Neural cell (in vitro differentiated cells): ENCODE measurements at regions not wholly inside any gene's neighbourhood (a gene's known extent, or its start where the extent isn't known, plus 50 kb on each side); places are given as distances from the start of the nearest gene placed in this dataset.

ENCODE experiments used
- H2AFZ ChIP-seq: fragments of 200-600, 300-800 bp; sonication (generic), shearing (Covaris generic); 2 replicates; pipeline ENCODE4 v1.6.0; 2014; ENCODE audit warnings: low read depth, mild to moderate bottlenecking, antibody characterized with exemption, low read length, moderate library complexity
- H3F3A ChIP-seq: fragments of 200-600 bp; shearing (Covaris generic); 2 replicates; pipeline ENCODE4 v1.6.1; 2016; ENCODE audit warnings: mild to moderate bottlenecking, moderate library complexity, mixed read lengths, antibody characterized with exemption, low read length; ENCODE audit not compliant: insufficient read depth, poor library complexity, severe bottlenecking
- H3K27ac ChIP-seq: fragments of 200-600, 300-800 bp; sonication (generic), shearing (Covaris generic); 2 replicates; pipeline ENCODE4 v1.5.1; 2014; ENCODE audit warnings: mild to moderate bottlenecking, low read length, moderate library complexity
- H3K27me3 ChIP-seq: fragments of 300-800, 200-600 bp; sonication (generic), shearing (Covaris generic); 2 replicates; pipeline ENCODE4 v1.6.0; 2014; ENCODE audit warnings: mild to moderate bottlenecking, low read depth, low read length, moderate library complexity; ENCODE audit not compliant: insufficient read depth
- H3K36me3 ChIP-seq: fragments of 300-800, 200-600 bp; sonication (generic), shearing (Covaris generic); 2 replicates; pipeline ENCODE4 v1.5.1; 2014; ENCODE audit warnings: mild to moderate bottlenecking, antibody characterized with exemption, low read length, moderate library complexity; ENCODE audit not compliant: insufficient read depth
- H3K4me2 ChIP-seq: fragments of 300-800, 200-600 bp; sonication (generic), shearing (Covaris generic); 2 replicates; pipeline ENCODE4 v1.6.0; 2014; ENCODE audit warnings: mild to moderate bottlenecking, low read length
- H3K4me3 ChIP-seq: fragments of 300-800, 200-600 bp; sonication (generic), shearing (Covaris generic); 2 replicates; pipeline ENCODE4 v1.5.1; 2014; ENCODE audit warnings: mild to moderate bottlenecking, low read length, moderate library complexity
- H3K79me2 ChIP-seq: fragments of 200-600 bp; shearing (Covaris generic); replicated peaks from 2 replicates; pipeline ENCODE4 v1.6.0; 2014; ENCODE audit warnings: mild to moderate bottlenecking, low read length, moderate library complexity; ENCODE audit not compliant: insufficient read depth
- H3K9ac ChIP-seq: fragments of 300-800, 200-600 bp; sonication (generic), shearing (Covaris generic); 2 replicates; pipeline ENCODE4 v1.6.1; 2016; ENCODE audit warnings: mild to moderate bottlenecking, low read length, mixed read lengths
- H3K9me2 ChIP-seq: fragments of 200-600 bp; shearing (Covaris generic); 2 replicates; pipeline ENCODE4 v1.6.1; 2016; ENCODE audit warnings: mild to moderate bottlenecking, low read length, mixed read lengths; ENCODE audit not compliant: insufficient read depth
- H3K9me3 ChIP-seq: fragments of 200-600, 300-800 bp; sonication (generic), shearing (Covaris generic); 2 replicates; pipeline ENCODE4 v1.6.1; 2016; ENCODE audit warnings: mild to moderate bottlenecking, mixed run types, low read length, moderate library complexity, mixed read lengths
- H4K20me1 ChIP-seq: fragments of 200-600 bp; shearing (Covaris generic); 2 replicates; pipeline ENCODE4 v1.6.1; 2016; ENCODE audit warnings: mild to moderate bottlenecking, mixed run types; ENCODE audit not compliant: insufficient read depth
- EP300 ChIP-seq: fragments of 450-650 bp; conservative IDR thresholded peaks from 2 replicates; pipeline ENCODE4 v1.6.1; 2014; ENCODE audit warnings: antibody characterized with exemption, mild to moderate bottlenecking, moderate library complexity; ENCODE audit not compliant: poor library complexity, severe bottlenecking
- EZH2 ChIP-seq: fragments of 200-600, 300-800 bp; shearing (Covaris generic), sonication (generic); IDR thresholded peaks from 2 replicates; pipeline ENCODE4 v1.6.1; 2014; ENCODE audit warnings: antibody characterized with exemption, low read length, borderline replicate concordance, mild to moderate bottlenecking; ENCODE audit not compliant: insufficient read depth, poor library complexity, severe bottlenecking
- MXI1 ChIP-seq: fragments of 450-650 bp; conservative IDR thresholded peaks from 2 replicates; pipeline ENCODE4 v1.6.1; 2014; ENCODE audit warnings: antibody characterized with exemption, mild to moderate bottlenecking; ENCODE audit not compliant: poor library complexity, severe bottlenecking
- POLR2AphosphoS5 ChIP-seq: IDR thresholded peaks from 2 replicates; pipeline ENCODE4 v1.6.1; 2012
- RAD21 ChIP-seq: fragments of 450-650 bp; conservative IDR thresholded peaks from 2 replicates; pipeline ENCODE4 v1.6.1; 2014; ENCODE audit warnings: antibody characterized with exemption, mild to moderate bottlenecking, moderate library complexity
- SMC3 ChIP-seq: fragments of 450-650 bp; conservative IDR thresholded peaks from 2 replicates; pipeline ENCODE4 v1.6.1; 2014; ENCODE audit warnings: antibody characterized with exemption, mild to moderate bottlenecking, moderate library complexity; ENCODE audit not compliant: poor library complexity
- TAF1 ChIP-seq: IDR thresholded peaks from 2 replicates; pipeline ENCODE4 v1.6.1; 2012; ENCODE audit warnings: low read depth
- TF ChIP-seq, protein P1 (sequence below): fragments of 450-650 bp; IDR thresholded peaks from 2 replicates; pipeline ENCODE4 v1.5.1; 2014; ENCODE audit warnings: antibody characterized with exemption, mild to moderate bottlenecking, moderate library complexity; ENCODE audit not compliant: poor library complexity, severe bottlenecking
- TF ChIP-seq, protein P2 (sequence below): IDR thresholded peaks from 2 replicates; pipeline ENCODE4 v1.6.1; 2012; ENCODE audit warnings: borderline replicate concordance

DNA sequence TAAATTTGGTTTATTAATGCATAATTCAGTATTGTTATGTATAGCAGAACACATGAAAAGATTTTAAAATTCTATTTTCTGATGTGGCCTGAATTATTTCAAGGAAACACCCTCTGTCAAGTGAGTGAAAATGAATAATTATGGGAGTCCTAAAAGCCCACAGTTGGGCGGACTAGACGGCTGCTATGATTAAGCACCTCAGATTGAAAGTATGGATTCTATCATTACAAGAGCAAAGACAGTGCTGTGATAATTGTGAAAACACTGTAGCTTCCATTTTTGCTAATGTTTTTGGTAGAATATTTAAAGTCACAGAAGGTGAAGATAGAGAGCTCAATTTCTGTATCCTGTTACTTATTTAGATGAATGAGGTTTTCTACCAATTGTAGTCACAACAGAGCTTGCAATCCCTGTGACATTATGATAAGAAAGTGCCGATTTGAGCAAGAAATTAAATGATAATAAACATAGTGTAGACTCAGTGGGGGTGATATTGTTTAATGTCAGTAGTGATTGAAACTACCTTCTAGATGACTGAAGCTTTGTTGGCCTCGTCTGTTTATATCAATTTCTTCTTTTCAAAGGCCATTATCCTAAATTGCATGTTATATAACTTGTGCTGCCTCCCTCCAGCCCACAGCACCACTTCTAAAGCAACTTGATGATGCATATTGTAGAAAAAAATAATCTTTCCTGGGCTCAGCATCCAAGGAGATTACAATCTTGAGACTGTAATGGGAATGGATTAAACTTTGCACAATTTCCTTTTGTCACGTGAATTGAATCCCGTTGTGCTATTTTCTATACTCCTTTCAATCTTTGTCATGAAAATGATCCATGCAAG, 359.8 kb downstream of the BTG1 start:
- Histone ChIP-seq H3K27me3 (peaks cover 5% of the 10 kb centered on the region), H3K27ac (no peak overlapping the region), H2AFZ (no peak overlapping the region), H3F3A (peaks cover 4% of the 10 kb centered on the region), H3K79me2 (no peaks in the 10 kb centered on the region), H3K9ac (no peak overlapping the region), H4K20me1 (no peaks in the 10 kb centered on the region), H3K4me3 (peak overlapping the region; percentile 9), H3K9me3 (no peaks in the 10 kb centered on the region), H3K36me3 (no peaks in the 10 kb centered on the region), H3K9me2 (no peaks in the 10 kb centered on the region), H3K4me2 (no peak overlapping the region)
- peak; percentile 55 for TF ChIP-seq POLR2AphosphoS5
- TF ChIP-seq, protein P1, sequence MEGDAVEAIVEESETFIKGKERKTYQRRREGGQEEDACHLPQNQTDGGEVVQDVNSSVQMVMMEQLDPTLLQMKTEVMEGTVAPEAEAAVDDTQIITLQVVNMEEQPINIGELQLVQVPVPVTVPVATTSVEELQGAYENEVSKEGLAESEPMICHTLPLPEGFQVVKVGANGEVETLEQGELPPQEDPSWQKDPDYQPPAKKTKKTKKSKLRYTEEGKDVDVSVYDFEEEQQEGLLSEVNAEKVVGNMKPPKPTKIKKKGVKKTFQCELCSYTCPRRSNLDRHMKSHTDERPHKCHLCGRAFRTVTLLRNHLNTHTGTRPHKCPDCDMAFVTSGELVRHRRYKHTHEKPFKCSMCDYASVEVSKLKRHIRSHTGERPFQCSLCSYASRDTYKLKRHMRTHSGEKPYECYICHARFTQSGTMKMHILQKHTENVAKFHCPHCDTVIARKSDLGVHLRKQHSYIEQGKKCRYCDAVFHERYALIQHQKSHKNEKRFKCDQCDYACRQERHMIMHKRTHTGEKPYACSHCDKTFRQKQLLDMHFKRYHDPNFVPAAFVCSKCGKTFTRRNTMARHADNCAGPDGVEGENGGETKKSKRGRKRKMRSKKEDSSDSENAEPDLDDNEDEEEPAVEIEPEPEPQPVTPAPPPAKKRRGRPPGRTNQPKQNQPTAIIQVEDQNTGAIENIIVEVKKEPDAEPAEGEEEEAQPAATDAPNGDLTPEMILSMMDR: no peak
- TF ChIP-seq, protein P2, sequence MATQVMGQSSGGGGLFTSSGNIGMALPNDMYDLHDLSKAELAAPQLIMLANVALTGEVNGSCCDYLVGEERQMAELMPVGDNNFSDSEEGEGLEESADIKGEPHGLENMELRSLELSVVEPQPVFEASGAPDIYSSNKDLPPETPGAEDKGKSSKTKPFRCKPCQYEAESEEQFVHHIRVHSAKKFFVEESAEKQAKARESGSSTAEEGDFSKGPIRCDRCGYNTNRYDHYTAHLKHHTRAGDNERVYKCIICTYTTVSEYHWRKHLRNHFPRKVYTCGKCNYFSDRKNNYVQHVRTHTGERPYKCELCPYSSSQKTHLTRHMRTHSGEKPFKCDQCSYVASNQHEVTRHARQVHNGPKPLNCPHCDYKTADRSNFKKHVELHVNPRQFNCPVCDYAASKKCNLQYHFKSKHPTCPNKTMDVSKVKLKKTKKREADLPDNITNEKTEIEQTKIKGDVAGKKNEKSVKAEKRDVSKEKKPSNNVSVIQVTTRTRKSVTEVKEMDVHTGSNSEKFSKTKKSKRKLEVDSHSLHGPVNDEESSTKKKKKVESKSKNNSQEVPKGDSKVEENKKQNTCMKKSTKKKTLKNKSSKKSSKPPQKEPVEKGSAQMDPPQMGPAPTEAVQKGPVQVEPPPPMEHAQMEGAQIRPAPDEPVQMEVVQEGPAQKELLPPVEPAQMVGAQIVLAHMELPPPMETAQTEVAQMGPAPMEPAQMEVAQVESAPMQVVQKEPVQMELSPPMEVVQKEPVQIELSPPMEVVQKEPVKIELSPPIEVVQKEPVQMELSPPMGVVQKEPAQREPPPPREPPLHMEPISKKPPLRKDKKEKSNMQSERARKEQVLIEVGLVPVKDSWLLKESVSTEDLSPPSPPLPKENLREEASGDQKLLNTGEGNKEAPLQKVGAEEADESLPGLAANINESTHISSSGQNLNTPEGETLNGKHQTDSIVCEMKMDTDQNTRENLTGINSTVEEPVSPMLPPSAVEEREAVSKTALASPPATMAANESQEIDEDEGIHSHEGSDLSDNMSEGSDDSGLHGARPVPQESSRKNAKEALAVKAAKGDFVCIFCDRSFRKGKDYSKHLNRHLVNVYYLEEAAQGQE: peak; percentile 42

DNA sequence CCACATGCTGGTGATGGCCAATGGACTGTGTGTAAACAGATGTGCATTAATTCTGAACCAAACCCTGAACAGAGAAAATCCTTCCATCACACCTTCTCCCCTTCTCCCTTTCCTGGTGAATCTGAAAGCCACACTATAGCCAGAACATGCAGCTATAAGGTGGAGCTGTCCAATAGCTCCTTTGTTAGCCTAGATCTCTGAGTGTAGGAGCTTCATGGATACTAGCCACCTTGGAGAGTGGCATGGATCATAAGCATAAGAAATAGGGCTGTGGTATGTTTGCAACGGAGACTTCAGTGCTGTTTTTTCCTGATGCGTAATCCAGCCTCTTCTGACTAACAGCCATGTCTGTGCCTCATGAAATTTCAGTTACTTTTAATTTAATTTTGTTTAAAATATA, 364.5 kb downstream of the BTG1 start:
- no peaks in the 10 kb centered on the region for H3K36me3 ChIP-seq
- H3K4me2 ChIP-seq: no peak overlapping the region
- H3F3A ChIP-seq: no peaks in the 10 kb centered on the region
- H3K4me3 ChIP-seq: no peak overlapping the region
- H2AFZ ChIP-seq: no peak overlapping the region
- no peaks in the 10 kb centered on the region for H3K27me3 ChIP-seq
- TF ChIP-seq EP300: no peak
- TF ChIP-seq EZH2: no peak
- TF ChIP-seq, protein P1: no peak
- TF ChIP-seq, protein P2: no peak
- TF ChIP-seq RAD21: no peak
- no peak for TF ChIP-seq TAF1
- no peak for TF ChIP-seq MXI1
- TF ChIP-seq POLR2AphosphoS5: no peak
- no peak for TF ChIP-seq SMC3
- no peaks in the 10 kb centered on the region for H3K9me3 ChIP-seq
- H4K20me1 ChIP-seq: no peaks in the 10 kb centered on the region
- no peaks in the 10 kb centered on the region for H3K79me2 ChIP-seq
- no peak overlapping the region for H3K27ac ChIP-seq
- no peak overlapping the region for H3K9ac ChIP-seq
- no peaks in the 10 kb centered on the region for H3K9me2 ChIP-seq
